ENCODE measurements at regions not wholly inside any gene's neighbourhood (a gene's known extent, or its start where the extent isn't known, plus 50 kb on each side); places are given as distances from the start of the nearest gene placed in this dataset.

- no peak for DNase-seq (ENCODE audit: low read depth)
Measured at GRCh38 chr4:81881855-81882621, 410.3 kb upstream of the RASGEF1B start.

- no peak for DNase-seq (ENCODE audit: low read depth)
Measured at GRCh38 chr4:81876106-81876505, 404.4 kb upstream of the RASGEF1B start.

GRCh38 chr4:81874661-81875515, 403.2 kb upstream of the RASGEF1B start:
- DNase-seq (ENCODE audit: low read depth): no peak

GRCh38 chr4:81870275-81870674, 398.6 kb upstream of the RASGEF1B start:
- DNase-seq (ENCODE audit: low read depth): no peak

GRCh38 chr4:81860111-81860510, 388.4 kb upstream of the RASGEF1B start:
- DNase-seq (ENCODE audit: low read depth): no peak

- DNase-seq (ENCODE audit: low read depth): no peak
Measured at GRCh38 chr4:81854406-81854805, 382.7 kb upstream of the RASGEF1B start.

- no peak for DNase-seq (ENCODE audit: low read depth)
Measured at GRCh38 chr4:81852031-81852715, 380.5 kb upstream of the RASGEF1B start.

- DNase-seq (ENCODE audit: low read depth): no peak
Measured at GRCh38 chr4:81850701-81851100, 379.0 kb upstream of the RASGEF1B start.

GRCh38 chr4:81845761-81846160, 374.1 kb upstream of the RASGEF1B start:
- no peak for DNase-seq (ENCODE audit: low read depth)

- DNase-seq (ENCODE audit: low read depth): no peak
Measured at GRCh38 chr4:81845273-81845672, 373.6 kb upstream of the RASGEF1B start.

- DNase-seq (ENCODE audit: low read depth): peak; percentile 20
Measured at GRCh38 chr4:81844717-81845116, 373.0 kb upstream of the RASGEF1B start.

GRCh38 chr4:81839347-81840042, 367.8 kb upstream of the RASGEF1B start:
- DNase-seq (ENCODE audit: low read depth): no peak

GRCh38 chr4:81838586-81838985, 366.9 kb upstream of the RASGEF1B start:
- no peak for DNase-seq (ENCODE audit: low read depth)

- DNase-seq (ENCODE audit: low read depth): no peak
Measured at GRCh38 chr4:81836716-81837115, 365.0 kb upstream of the RASGEF1B start.

- no peak for DNase-seq (ENCODE audit: low read depth)
Measured at GRCh38 chr4:81833576-81833975, 361.9 kb upstream of the RASGEF1B start.

- no peak for DNase-seq (ENCODE audit: low read depth)
Measured at GRCh38 chr4:81828991-81829390, 357.3 kb upstream of the RASGEF1B start.

- no peak for DNase-seq (ENCODE audit: low read depth)
Measured at GRCh38 chr4:81827577-81828202, 356.0 kb upstream of the RASGEF1B start.

GRCh38 chr4:81826817-81827424, 355.2 kb upstream of the RASGEF1B start:
- DNase-seq (ENCODE audit: low read depth): no peak

GRCh38 chr4:81826335-81826734, 354.6 kb upstream of the RASGEF1B start:
- DNase-seq (ENCODE audit: low read depth): no peak

- DNase-seq (ENCODE audit: low read depth): no peak
Measured at GRCh38 chr4:81818385-81818920, 346.7 kb upstream of the RASGEF1B start.
